HG02884 (cell line): ENCODE measurements at regions not wholly inside any gene's neighbourhood (a gene's known extent, or its start where the extent isn't known, plus 50 kb on each side); places are given as distances from the start of the nearest gene placed in this dataset.
"Not testable (repeated sequence)": the region's sequence is repeated elsewhere in the genome, so short reads cannot be mapped to it uniquely, and the experiment has no call there.

Experiments used
- ATAC-seq: cut with Tn5 transposase; IDR thresholded peaks from one replicate; pipeline ENCODE4 v1.9.1; 2021; ENCODE audit warnings: mild to moderate bottlenecking, moderate library complexity; ENCODE audit not compliant: unreplicated experiment

DNA sequence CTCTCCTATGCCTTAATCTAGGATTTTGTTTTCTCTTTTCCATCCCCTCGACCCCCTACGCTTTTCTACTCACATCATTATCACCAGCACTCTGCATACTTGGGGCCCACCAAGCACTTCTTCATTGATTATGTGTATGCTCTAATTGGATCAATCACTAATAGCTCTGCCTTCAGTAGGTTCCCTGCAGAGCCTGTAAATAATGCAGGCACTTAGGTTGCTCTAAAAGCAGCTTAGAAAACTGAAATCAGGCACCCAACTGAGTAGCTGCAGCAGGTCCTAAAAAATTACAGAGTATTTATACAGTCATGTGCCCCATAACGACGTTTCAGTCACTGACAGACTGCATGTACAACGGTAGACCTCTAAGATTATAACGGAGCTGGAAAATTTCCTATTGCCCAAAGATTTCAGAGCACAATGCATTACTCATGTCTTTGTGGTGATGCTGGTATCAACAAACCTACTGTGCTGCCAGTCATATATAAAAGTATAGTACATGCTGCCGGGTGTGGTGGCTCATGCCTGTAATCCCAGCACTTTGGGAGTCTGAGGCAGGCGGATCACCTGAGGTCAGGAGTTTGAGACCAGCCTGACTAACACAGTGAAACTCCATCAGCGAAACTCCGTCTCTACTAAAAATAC, 280.4 kb downstream of the HS3ST3B1 start:
- ATAC-seq, result no peak

- ATAC-seq, result no peak
Measured at GRCh38 chr17:14580499-14580898, 279.6 kb downstream of the HS3ST3B1 start.

GRCh38 chr17:14579716-14580115, 278.8 kb downstream of the HS3ST3B1 start:
- no peak for ATAC-seq

DNA sequence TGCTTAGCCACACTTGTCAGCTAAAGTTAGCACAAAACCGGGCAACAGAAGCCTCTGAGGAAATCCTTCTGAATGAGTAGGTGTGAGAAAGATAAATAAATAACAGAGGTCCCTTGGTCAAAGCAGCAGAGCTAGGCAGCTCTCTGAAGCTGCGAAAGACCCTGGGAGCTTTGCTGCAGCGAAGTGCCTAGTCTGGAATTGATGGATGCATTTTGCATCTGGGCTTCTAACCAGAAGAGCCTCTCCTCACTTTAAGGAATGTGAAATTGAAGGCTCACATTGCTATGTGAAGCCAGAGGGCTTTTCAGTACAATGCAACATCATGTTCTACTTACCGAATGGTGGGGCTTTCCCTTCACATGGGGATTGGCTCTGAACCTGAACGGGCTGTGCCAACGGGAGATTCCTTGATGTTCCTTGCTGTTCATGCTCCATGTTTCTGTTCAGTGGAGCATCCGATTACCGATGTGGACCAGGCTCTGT, 274.6 kb downstream of the HS3ST3B1 start:
- ATAC-seq, result no peak

- not testable (repeated sequence) for ATAC-seq
Measured at GRCh38 chr17:14560325-14560724, 259.4 kb downstream of the HS3ST3B1 start.

DNA sequence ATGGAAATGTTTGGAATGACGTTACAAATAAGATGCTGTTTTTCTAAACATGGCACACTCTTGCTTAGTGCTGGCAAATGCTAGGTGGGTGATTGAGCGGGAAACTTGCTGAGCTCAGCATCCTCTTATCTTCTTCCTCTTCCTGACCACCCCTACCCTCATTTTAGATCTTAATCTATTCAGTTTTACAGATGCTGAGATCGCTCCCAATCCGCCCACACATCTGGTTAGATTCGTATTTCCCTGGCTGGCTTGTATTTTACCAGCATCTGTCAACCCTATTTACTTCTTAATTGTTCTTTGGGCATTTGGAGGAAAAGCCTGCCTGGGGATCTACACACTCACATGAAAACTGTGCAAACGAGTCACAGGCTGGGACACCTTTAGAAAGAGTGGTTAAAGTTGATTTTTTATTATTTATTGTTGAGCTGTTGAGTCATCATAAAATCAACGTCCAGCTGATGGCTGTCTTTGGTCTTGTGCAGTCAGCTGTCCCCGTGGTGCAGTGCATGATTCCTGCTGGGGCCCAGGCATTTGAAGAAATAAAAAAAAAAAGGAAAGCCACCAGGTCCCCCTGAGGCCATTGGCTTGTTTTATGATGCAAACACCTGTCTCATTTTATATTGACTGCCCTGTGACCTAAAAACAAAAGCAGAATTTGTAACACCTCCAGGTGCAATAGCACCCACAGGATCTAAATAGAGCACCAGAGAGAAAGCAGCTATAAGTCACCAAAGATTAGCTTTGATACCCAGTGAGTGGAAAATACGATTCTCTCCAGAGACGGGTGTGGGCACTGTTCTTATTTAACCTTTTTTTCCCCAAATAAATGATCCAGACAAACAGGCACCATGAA, 258.6 kb downstream of the HS3ST3B1 start:
- ATAC-seq, result no peak

GRCh38 chr17:14557480-14557879, 256.6 kb downstream of the HS3ST3B1 start:
- ATAC-seq, result no peak

- no peak for ATAC-seq
Measured at GRCh38 chr17:14553847-14554246, 253.0 kb downstream of the HS3ST3B1 start.

DNA sequence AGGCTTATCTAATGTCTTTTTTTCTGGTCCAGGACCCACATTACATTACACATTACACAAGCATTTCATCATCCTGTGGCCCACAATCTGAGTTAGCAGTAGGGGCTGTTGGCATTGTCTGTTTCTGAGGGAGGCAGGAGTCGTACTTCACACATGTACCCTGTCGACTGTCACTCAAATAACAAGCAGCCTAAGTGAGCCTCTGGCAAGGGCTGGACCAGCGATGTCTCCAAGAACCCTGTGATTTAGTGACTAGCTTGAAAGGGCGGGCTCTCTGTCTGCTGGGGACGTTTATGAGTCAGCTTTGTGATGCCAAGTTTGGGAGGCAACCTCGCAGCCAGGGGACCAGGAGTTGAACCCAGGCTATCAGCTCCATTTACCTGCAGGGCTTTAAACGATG, 251.4 kb downstream of the HS3ST3B1 start:
- ATAC-seq, result no peak

DNA sequence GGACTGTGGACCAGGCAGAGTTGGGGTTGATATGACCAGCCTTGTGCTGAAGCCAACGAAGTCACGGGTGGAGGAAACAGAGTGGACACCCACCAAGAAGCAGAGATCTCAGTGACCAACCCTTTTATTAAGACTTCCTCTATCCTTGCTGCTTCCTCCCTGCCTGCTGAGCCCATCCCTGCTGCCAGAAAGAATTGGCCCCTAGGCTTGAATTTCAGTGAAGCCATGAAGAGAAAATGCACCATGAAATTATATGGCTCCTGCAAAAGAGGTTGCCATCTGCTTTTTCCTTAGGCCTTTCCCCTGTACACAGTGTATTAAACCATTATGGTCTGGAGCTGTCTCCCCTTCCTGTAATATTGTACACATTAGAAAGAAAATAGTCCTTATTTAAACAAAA, 246.7 kb downstream of the HS3ST3B1 start:
- ATAC-seq, result no peak

DNA sequence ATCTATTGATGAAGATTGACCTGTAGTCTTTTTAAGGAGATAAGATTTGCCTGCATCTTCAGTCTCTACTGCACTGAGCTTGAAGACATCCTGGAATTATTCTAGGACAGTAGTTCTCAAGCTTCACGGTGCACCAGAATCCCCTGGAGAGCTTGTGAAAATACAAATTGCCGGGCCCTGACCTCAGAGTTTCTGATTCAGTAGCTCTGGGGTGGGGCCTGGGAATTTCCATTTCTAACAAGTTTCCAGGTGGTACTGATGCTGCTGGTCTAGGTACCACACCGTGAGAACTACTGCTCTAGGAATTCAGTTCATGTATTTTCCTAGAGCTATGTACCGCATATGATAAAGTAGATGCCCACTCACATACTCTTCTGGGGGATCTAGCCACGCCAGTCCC, 246.1 kb downstream of the HS3ST3B1 start:
- no peak for ATAC-seq

DNA sequence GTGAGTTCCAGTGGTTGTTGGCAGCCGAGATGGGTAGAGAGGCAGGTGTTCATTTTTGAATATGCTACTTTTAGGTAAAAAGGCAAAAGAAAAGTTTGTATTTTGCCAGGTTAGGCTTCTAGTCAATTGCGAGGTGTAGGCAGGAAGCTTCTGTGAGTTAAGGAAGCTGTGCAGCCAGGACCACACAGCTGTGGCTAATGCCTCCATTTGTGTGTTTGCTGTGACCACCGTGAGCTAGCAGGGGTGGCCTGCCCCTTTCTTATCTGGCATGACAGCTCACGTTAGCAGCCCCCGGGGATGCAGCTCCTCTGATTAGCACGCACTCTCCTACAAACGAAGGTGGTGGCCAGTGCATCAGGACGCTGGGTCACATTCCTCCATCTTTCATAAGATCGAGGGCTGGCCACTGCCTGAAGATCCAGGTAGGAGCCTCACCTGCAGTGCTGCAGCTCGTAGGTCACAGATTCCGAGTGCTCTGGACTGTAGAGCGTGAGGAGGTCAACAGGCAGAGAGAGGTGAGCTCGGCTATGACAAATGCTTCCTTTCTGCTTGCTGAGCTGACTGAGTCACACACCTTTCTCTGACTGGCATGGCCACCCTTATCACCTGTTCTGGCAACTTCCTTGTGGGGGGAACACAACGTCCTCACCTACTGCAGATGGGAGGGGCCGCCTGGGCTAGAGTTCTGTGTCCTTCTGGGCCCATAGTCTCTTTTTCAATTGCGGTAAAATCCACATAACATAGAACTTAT, 244.4 kb downstream of the HS3ST3B1 start:
- ATAC-seq, result no peak

DNA sequence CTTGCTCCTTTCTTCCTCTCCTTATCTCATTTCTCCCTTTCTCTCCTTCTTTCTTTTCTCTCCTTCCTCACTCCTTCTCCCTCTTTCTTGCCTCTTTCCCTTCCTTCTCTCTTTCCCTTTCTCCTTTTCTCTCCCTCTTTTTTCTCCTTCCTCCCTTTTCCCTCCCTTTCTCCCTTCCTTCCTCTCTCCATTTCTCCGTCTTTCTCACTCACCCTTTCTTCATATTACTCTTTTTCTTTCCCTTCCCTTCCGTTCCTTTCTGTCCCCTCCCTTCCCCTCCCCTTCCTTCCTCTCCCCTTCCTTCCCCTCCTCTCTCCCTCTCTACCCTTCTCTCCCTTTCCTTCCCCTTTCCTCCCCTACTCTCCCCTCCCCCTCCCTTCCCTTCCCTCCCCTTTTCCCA, 240.8 kb downstream of the HS3ST3B1 start:
- no peak for ATAC-seq

DNA sequence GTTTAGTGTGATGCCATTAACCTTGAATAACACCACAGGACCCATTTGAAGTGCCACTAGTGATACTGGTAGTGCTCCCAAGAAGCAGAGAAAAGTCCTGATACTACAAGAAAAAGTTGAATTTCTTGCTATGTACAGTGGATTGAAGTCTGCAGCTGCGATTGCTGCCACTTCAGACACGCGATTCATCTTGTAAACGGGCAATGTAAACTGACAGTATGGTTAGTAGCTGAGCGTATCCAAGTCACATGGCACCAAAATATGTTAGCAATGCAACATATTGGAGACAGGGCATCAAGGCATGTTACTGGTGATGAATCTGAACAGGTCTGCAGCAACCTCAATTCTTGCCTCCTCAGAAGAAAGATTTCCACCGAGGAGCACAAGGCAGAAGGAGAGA, 238.9 kb downstream of the HS3ST3B1 start:
- no peak for ATAC-seq

DNA sequence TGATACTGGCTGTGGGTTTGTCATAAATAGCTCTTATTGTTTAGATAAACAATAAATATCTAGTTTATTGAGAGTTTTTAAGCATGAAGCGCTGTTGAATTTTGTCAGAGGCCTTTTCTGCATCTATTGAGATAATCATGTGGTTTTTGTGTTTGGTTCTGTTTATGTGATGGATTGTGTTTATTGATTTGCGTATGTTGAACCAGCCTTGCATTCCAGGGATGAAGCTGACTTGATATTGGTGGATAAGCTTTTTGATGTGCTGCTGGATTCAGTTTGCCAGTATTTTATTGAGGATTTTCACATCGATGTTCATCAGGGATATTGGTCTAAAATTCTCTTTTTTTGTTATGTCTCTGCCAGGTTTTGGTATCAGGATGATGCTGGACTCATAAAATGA, 231.4 kb downstream of the HS3ST3B1 start:
- ATAC-seq, result not testable (repeated sequence)

DNA sequence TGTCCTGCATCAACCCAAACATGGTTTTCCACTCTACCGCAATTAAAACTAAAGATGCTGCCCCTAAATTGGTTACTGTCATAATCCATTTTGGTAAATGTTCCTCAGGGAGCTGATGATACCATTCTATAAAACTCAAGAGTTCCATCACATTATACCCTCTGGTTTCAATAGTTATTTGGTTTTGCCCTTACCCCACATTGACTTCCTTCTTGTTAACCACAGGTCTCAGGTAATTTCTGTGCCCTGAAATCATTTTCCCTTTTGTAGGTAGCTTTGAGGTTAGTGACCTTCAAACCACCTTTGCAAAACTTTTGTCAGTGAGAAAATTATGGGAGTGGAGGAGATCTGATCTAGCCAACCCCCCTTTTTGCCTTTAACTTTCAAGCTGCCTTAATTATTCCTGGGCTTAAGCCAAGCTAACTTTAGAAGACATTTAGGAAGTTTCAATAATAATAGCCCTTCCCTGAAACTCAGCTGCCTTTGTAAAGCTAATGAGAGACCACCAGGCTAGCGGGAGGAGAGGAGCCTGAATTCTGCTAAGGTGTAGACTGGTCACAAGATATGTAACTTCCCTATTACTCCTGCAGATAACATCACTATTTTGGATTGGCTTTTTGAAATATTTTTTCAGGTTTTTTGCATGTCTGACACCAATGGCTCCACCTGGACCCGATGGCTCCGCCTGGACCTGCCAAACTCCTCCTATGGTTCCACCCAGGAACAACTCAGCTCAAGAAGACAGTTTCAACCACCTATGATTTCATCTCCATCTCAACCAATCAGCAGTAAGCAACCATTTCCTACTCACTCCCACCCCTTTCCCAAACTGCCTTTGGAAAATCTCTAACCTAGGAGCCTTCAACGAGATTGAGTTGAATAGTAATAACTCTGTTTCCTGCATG, 224.9 kb downstream of the HS3ST3B1 start:
- no peak for ATAC-seq

- ATAC-seq, result no peak
Measured at GRCh38 chr17:14522795-14523387, 222.0 kb downstream of the HS3ST3B1 start.

- ATAC-seq, result not testable (repeated sequence)
Measured at GRCh38 chr17:14518919-14519318, 218.0 kb downstream of the HS3ST3B1 start.

GRCh38 chr17:14514973-14515372, 214.1 kb downstream of the HS3ST3B1 start:
- ATAC-seq, result no peak

GRCh38 chr17:14513835-14514234, 213.0 kb downstream of the HS3ST3B1 start:
- no peak for ATAC-seq
